Endodermal cell (in vitro differentiated cells): ENCODE measurements at regions not wholly inside any gene's neighbourhood (a gene's known extent, or its start where the extent isn't known, plus 50 kb on each side); places are given as distances from the start of the nearest gene placed in this dataset.
"Not testable (repeated sequence)": the region's sequence is repeated elsewhere in the genome, so short reads cannot be mapped to it uniquely, and the experiment has no call there.

Experiments
- DNase-seq: peaks from one replicate; pipeline ENCODE4 v3.0.0-alpha.2; 2017
- H3K27ac ChIP-seq: 2 replicates; pipeline ENCODE4 v1.5.1; 2013; ENCODE audit warnings: mild to moderate bottlenecking, low read depth, low read length, moderate library complexity
- H3K27me3 ChIP-seq: 2 replicates; pipeline ENCODE4 v1.6.1; 2013; ENCODE audit warnings: mild to moderate bottlenecking, low read length, moderate library complexity; ENCODE audit not compliant: insufficient read depth, control insufficient read depth, poor library complexity, severe bottlenecking
- H3K36me3 ChIP-seq: 2 replicates; pipeline ENCODE4 v1.7.0; 2013; ENCODE audit warnings: mild to moderate bottlenecking, low read length, moderate library complexity; ENCODE audit not compliant: control insufficient read depth, insufficient read depth
- H3K4me1 ChIP-seq: one replicate; pipeline ENCODE4 v1.7.0; 2013; ENCODE audit warnings: low read length; ENCODE audit not compliant: control insufficient read depth, insufficient read depth
- H3K4me3 ChIP-seq: 2 replicates; pipeline ENCODE4 v1.5.1; 2013; ENCODE audit warnings: mild to moderate bottlenecking, low read length, moderate library complexity
- H3K9ac ChIP-seq: 2 replicates; pipeline ENCODE4 v1.6.1; 2013; ENCODE audit warnings: mild to moderate bottlenecking, low read length, moderate library complexity; ENCODE audit not compliant: poor library complexity, severe bottlenecking; ENCODE audit errors: extremely low read depth
- H3K9me3 ChIP-seq: 2 replicates; pipeline ENCODE4 v1.6.1; 2013; ENCODE audit warnings: mild to moderate bottlenecking, low read length, moderate library complexity; ENCODE audit not compliant: control insufficient read depth
- H3K27ac Mint-ChIP-seq: 2 replicates; pipeline ENCODE4 v1.8.0; 2020; ENCODE audit warnings: mixed read lengths
- H3K27me3 Mint-ChIP-seq: 2 replicates; pipeline ENCODE4 v1.8.0; 2021; ENCODE audit warnings: mild to moderate bottlenecking, mixed read lengths; ENCODE audit not compliant: insufficient read depth
- H3K36me3 Mint-ChIP-seq: 2 replicates; pipeline ENCODE4 v1.8.0; 2020; ENCODE audit warnings: low read depth, mixed read lengths
- H3K4me1 Mint-ChIP-seq: 2 replicates; pipeline ENCODE4 v1.8.0; 2020; ENCODE audit warnings: mixed read lengths
- H3K4me3 Mint-ChIP-seq: 2 replicates; pipeline ENCODE4 v1.8.0; 2020; ENCODE audit warnings: mild to moderate bottlenecking, moderate library complexity, mixed read lengths
- H3K9me3 Mint-ChIP-seq: 2 replicates; pipeline ENCODE4 v1.8.0; 2020; ENCODE audit warnings: mild to moderate bottlenecking, mixed read lengths
- CTCF ChIP-seq: fragments of 200-600 bp; sonication (generic); conservative IDR thresholded peaks from 2 replicates; pipeline ENCODE4 v1.5.0; 2021; ENCODE audit warnings: antibody characterized with exemption, mild to moderate bottlenecking
- WGBS, 2 experiments: methylation state at CpG; one replicate each; pipeline versions ENCODE4 v1.1.5 to v1.1.7; 2013; ENCODE audit warnings: missing lambda C conversion rate in 2 of 2, mixed read lengths in 1 of 2; ENCODE audit not compliant: insufficient coverage in 1 of 2, insufficient read length in 1 of 2; 5-methylcytosine and 5-hydroxymethylcytosine counted together

GRCh38 chr10:29377333-29377961 is 88.6 kb downstream of the LYZL1 start:
- H3K4me3 Mint-ChIP-seq: no peak overlapping the region
- Histone ChIP-seq H3K4me1 (peaks cover 2% of the 10 kb centered on the region), H3K27me3 (no peaks in the 10 kb centered on the region), H3K9ac (no peak overlapping the region), H3K36me3 (no peaks in the 10 kb centered on the region), H3K9me3 (peaks cover 6% of the 10 kb centered on the region), H3K27ac (no peak overlapping the region), H3K4me3 (no peak overlapping the region)
- peaks cover 6% of the 10 kb centered on the region for H3K9me3 Mint-ChIP-seq
- WGBS, 2 experiments: 77 to 84% methylated on average over 9 to 10 of the region's 10 CpGs
- DNase-seq: peak; percentile 44
- peaks cover 38% of the 10 kb centered on the region for H3K4me1 Mint-ChIP-seq
- no peak overlapping the region for H3K27ac Mint-ChIP-seq
- H3K27me3 Mint-ChIP-seq: no peaks in the 10 kb centered on the region
- peak; percentile 82 for TF ChIP-seq CTCF
- H3K36me3 Mint-ChIP-seq: no peaks in the 10 kb centered on the region

GRCh38 chr10:29378106-29378505 is 89.2 kb downstream of the LYZL1 start:
- Mint-ChIP-seq H3K4me3 (no peak overlapping the region), H3K27ac (no peak overlapping the region), H3K4me1 (peaks cover 38% of the 10 kb centered on the region), H3K36me3 (no peaks in the 10 kb centered on the region), H3K27me3 (peaks cover 6% of the 10 kb centered on the region), H3K9me3 (peaks cover 8% of the 10 kb centered on the region)
- H3K9ac ChIP-seq: no peak overlapping the region
- DNase-seq: no peak
- TF ChIP-seq CTCF: no peak
- H3K4me1 ChIP-seq: peaks cover 2% of the 10 kb centered on the region
- H3K27ac ChIP-seq: no peak overlapping the region
- no peaks in the 10 kb centered on the region for H3K36me3 ChIP-seq
- H3K9me3 ChIP-seq: peaks cover 3% of the 10 kb centered on the region
- H3K27me3 ChIP-seq: no peaks in the 10 kb centered on the region
- 94 to 95% methylated on average over 4 to 7 of the region's 7 CpGs for WGBS, 2 experiments
- no peak overlapping the region for H3K4me3 ChIP-seq

- Mint-ChIP-seq H3K27me3 (peaks cover 10% of the 10 kb centered on the region), H3K4me3 (no peak overlapping the region), H3K9me3 (peaks cover 15% of the 10 kb centered on the region), H3K27ac (no peak overlapping the region), H3K36me3 (no peaks in the 10 kb centered on the region), H3K4me1 (peaks cover 38% of the 10 kb centered on the region)
- H3K27ac ChIP-seq: no peak overlapping the region
- 94 to 98% methylated on average over 3 to 4 of the region's 4 CpGs for WGBS, 2 experiments
- H3K36me3 ChIP-seq: no peaks in the 10 kb centered on the region
- H3K27me3 ChIP-seq: no peaks in the 10 kb centered on the region
- TF ChIP-seq CTCF: no peak
- H3K9me3 ChIP-seq: peaks cover 11% of the 10 kb centered on the region
- H3K4me1 ChIP-seq: peaks cover 2% of the 10 kb centered on the region
- no peak for DNase-seq
- H3K9ac ChIP-seq: no peak overlapping the region
- H3K4me3 ChIP-seq: no peak overlapping the region
These were observed 90.3 kb downstream of the LYZL1 start for GRCh38 chr10:29379208-29379607.

- H3K9me3 Mint-ChIP-seq: peaks cover 15% of the 10 kb centered on the region
- not testable (repeated sequence) for H3K36me3 ChIP-seq, H3K36me3 Mint-ChIP-seq, H3K27me3 ChIP-seq, DNase-seq, H3K4me1 ChIP-seq, H3K4me3 Mint-ChIP-seq, H3K9ac ChIP-seq, H3K27me3 Mint-ChIP-seq, H3K27ac ChIP-seq
- H3K9me3 ChIP-seq: peaks cover 11% of the 10 kb centered on the region
- H3K4me3 ChIP-seq: peak overlapping the region; percentile 29
- peak overlapping the region; percentile 67 for H3K27ac Mint-ChIP-seq
- H3K4me1 Mint-ChIP-seq: peaks cover 39% of the 10 kb centered on the region
- WGBS, 2 experiments: 64 to 81% methylated on average over 4 to 15 of the region's 16 CpGs
These were observed 91.1 kb downstream of the LYZL1 start for GRCh38 chr10:29379777-29380598.
